Uterus (tissue), 3 donors: ENCODE measurements at regions not wholly inside any gene's neighbourhood (a gene's known extent, or its start where the extent isn't known, plus 50 kb on each side); places are given as distances from the start of the nearest gene placed in this dataset.

ENCODE experiments used
- DNase-seq, 2 donors: peaks; one replicate each; pipeline ENCODE4 v3.0.0-alpha.2; 2019 to 2020
- H3K27ac ChIP-seq, 2 donors: fragments of 200-600 bp; sonication (generic); 1 replicate in 1 of 2; 2 replicates in 1 of 2; pipeline ENCODE4 v1.5.1; 2016 to 2018
- H3K27me3 ChIP-seq, 2 donors: fragments of 200-600 bp; sonication (generic); one replicate each; pipeline ENCODE4 v1.5.1; 2018 to 2019; ENCODE audit warnings: control low read depth in 1 of 2
- H3K36me3 ChIP-seq, 2 donors: fragments of 200-600 bp; sonication (generic); one replicate each; pipeline ENCODE4 v1.5.1; 2019; ENCODE audit warnings: control low read depth in 1 of 2
- H3K4me1 ChIP-seq, 2 donors: fragments of 200-600 bp; sonication (generic); one replicate each; pipeline ENCODE4 v1.5.1; 2018 to 2019; ENCODE audit warnings: control low read depth in 1 of 2
- H3K4me3 ChIP-seq, 2 donors: fragments of 200-600 bp; sonication (generic); 1 replicate in 1 of 2; 2 replicates in 1 of 2; pipeline ENCODE4 v1.5.1; 2018 to 2019; ENCODE audit warnings: mild to moderate bottlenecking in 1 of 2
- H3K9me3 ChIP-seq, 2 donors: fragments of 200-600 bp; sonication (generic); one replicate each; pipeline ENCODE4 v1.5.1; 2019; ENCODE audit warnings: control low read depth in 1 of 2
- POLR2A ChIP-seq, 2 donors: fragments of 450-650 bp; IDR thresholded peaks; one replicate each; pipeline ENCODE4 v1.6.1; 2016; ENCODE audit warnings: antibody characterized with exemption in 2 of 2, mild to moderate bottlenecking in 1 of 2, moderate library complexity in 1 of 2
- intact Hi-C: fragments of 100-400 bp; cut with DNase I; formaldehyde crosslinking; loops from one replicate; pipeline ENCODE4 v1.15.1; 2023; ENCODE audit warnings: low total_unique reads
- TF ChIP-seq, protein P1 (sequence below), 4 experiments: fragments of 200-600 bp in 2 of 4; fragments of 450-650 bp in 2 of 4; sonication (generic) in 2 of 4; IDR thresholded peaks; one replicate each; pipeline ENCODE4 v1.5.1; 2016 to 2019; ENCODE audit warnings: antibody characterized with exemption in 4 of 4, mild to moderate bottlenecking in 2 of 4, moderate library complexity in 1 of 4
- donor health status: DM: yes; HTN: yes; CAD: no.

DNA sequence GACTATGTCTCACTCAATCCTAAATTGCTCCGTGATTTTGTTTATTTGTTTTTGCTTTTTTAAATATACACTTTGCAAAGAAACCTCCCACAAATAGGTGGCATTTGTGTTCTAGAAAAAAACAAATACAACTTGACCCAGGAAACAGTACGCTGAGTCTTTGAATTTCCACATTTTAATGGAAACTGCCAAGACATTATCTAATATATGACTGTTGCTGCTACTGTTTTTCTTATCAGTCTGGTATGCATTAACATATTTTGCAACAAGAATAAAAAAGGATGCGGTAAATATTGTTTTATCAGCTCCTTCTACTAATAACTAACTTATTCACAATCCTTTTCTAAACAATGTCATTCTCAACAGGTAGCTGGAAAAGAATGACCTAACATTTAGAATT lies 187.4 kb downstream of the LRIG3 start:
- no peak for DNase-seq
- TF ChIP-seq, protein P1, sequence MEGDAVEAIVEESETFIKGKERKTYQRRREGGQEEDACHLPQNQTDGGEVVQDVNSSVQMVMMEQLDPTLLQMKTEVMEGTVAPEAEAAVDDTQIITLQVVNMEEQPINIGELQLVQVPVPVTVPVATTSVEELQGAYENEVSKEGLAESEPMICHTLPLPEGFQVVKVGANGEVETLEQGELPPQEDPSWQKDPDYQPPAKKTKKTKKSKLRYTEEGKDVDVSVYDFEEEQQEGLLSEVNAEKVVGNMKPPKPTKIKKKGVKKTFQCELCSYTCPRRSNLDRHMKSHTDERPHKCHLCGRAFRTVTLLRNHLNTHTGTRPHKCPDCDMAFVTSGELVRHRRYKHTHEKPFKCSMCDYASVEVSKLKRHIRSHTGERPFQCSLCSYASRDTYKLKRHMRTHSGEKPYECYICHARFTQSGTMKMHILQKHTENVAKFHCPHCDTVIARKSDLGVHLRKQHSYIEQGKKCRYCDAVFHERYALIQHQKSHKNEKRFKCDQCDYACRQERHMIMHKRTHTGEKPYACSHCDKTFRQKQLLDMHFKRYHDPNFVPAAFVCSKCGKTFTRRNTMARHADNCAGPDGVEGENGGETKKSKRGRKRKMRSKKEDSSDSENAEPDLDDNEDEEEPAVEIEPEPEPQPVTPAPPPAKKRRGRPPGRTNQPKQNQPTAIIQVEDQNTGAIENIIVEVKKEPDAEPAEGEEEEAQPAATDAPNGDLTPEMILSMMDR (IDR thresholded peaks at IDR 0.05): no peak
- TF ChIP-seq POLR2A (IDR thresholded peaks at IDR 0.05): no peak
- Histone ChIP-seq H3K4me1 (no peaks in the 10 kb centered on the region), H3K9me3 (no peaks in the 10 kb centered on the region), H3K27ac (no peak overlapping the region), H3K36me3 (no peaks in the 10 kb centered on the region), H3K27me3 (no peaks in the 10 kb centered on the region), H3K4me3 (no peak overlapping the region)
- intact Hi-C loops: no loop called here

DNA sequence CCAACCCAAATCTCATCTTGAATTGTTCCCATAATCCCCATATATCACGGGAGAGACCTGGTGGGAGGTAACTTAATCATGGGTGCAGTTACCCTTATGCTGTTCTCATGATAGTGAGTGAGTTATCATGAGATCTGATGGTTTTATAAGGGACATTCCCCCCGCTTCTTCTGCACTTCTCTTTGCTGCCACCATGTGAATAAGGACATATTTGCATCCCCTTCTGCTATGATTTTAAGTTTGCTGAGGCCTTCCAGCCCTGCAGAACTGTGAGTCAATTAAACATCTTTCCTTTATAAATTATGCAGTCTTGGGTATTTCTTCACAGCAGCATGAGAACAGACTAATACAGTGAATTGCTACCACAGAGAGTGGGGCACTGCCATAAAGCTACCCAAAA lies 179.1 kb downstream of the LRIG3 start:
- Histone ChIP-seq H3K9me3 (no peaks in the 10 kb centered on the region), H3K36me3 (no peaks in the 10 kb centered on the region), H3K4me3 (no peak overlapping the region), H3K27me3 (no peaks in the 10 kb centered on the region), H3K27ac (no peak overlapping the region), H3K4me1 (no peaks in the 10 kb centered on the region)
- TF ChIP-seq, protein P1 (IDR thresholded peaks at IDR 0.05): no peak
- TF ChIP-seq POLR2A (IDR thresholded peaks at IDR 0.05): no peak
- no peak for DNase-seq
- intact Hi-C loops: no loop called here

DNA sequence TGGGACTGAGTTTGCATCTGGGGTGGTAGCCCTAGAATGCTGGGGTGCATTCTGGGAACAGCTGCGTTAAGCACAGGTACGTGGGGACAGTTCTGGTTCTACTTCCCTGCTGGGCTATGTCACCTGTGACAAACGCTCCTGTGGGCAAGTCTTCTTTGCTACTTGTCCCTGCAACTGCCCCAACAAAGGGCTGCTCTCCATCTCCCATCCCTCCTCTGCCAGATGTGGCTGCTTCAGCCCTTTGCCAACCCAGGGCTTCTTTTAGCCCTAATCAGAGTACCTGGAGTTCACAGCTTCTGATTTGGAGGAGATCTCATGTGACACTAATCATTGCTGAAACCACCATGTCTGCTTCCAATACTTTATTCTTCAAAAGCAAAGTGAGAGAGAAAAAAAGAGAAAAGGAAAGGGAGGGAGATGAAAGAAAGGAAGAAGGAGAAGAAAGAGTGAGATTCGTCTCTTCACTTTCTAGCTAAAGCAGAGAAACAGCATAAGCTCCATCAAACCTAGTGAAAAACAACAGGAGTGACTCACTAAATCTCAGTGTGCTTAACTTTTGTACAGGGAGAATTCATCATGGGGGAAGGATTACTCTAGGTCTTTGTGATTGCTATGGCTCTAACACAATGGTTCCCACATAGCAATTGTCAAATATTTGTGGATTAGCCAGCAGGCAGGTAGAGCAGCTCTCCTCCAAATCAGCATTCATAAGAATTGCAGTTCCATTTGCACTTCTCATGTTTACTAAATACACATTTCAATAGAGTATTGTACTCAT lies 174.8 kb downstream of the LRIG3 start:
- Histone ChIP-seq H3K27ac (no peak overlapping the region), H3K27me3 (no peaks in the 10 kb centered on the region), H3K4me1 (no peaks in the 10 kb centered on the region), H3K4me3 (no peak overlapping the region), H3K36me3 (no peaks in the 10 kb centered on the region), H3K9me3 (no peaks in the 10 kb centered on the region)
- no peak for DNase-seq
- intact Hi-C loops: no loop called here
- TF ChIP-seq, protein P1 (IDR thresholded peaks at IDR 0.05): no peak
- no peak for TF ChIP-seq POLR2A (IDR thresholded peaks at IDR 0.05)

DNA sequence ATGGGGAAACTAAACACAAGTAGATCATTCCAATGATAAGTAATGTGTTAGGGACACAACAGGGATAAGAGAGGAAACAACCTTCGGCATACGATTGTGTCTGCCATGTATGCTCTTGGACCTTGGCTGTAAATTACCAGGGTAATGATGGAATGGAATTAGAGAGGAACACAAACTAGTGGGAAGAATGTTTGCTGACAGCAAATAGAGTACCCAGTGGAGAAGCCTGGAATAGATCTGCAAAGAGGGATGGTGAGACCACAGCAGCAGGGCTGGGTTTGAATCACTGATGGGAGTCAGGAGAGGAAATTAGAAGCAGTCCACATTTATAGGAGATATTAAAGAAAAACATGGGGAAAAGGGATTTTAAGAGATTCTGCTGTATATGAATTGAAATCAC lies 172.8 kb downstream of the LRIG3 start:
- Histone ChIP-seq H3K9me3 (no peaks in the 10 kb centered on the region), H3K36me3 (no peaks in the 10 kb centered on the region), H3K4me3 (no peak overlapping the region), H3K27ac (no peak overlapping the region), H3K4me1 (no peaks in the 10 kb centered on the region), H3K27me3 (no peaks in the 10 kb centered on the region)
- no peak for DNase-seq
- no peak for TF ChIP-seq POLR2A (IDR thresholded peaks at IDR 0.05)
- TF ChIP-seq, protein P1 (IDR thresholded peaks at IDR 0.05): no peak
- intact Hi-C loops: no loop called here

DNA sequence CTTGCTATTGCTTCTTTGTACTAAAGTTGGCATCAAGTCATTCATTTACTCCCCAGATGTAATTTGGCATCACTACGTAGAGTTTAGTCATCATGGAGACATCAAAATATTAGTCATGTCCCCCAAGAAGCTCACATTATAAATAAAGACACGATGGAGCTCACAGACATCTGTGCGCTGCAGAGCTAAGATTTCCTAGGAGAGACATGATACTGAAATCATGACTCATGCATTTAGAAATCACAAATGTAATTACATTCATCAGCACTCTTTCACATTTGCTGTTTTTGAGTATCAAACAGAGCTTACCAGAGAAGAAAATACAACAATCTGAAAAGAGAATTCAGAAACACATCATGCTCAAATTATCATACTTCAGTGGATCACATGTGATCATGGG lies 169.8 kb downstream of the LRIG3 start:
- Histone ChIP-seq H3K4me3 (no peak overlapping the region), H3K36me3 (no peaks in the 10 kb centered on the region), H3K27ac (no peak overlapping the region), H3K4me1 (no peaks in the 10 kb centered on the region), H3K27me3 (no peaks in the 10 kb centered on the region), H3K9me3 (no peaks in the 10 kb centered on the region)
- intact Hi-C loops: no loop called here
- no peak for TF ChIP-seq POLR2A (IDR thresholded peaks at IDR 0.05)
- TF ChIP-seq, protein P1 (IDR thresholded peaks at IDR 0.05): no peak
- DNase-seq: no peak
